HG03571 (cell line): ENCODE measurements at regions not wholly inside any gene's neighbourhood (a gene's known extent, or its start where the extent isn't known, plus 50 kb on each side); places are given as distances from the start of the nearest gene placed in this dataset.

Experiments used
- ATAC-seq: cut with Tn5 transposase; IDR thresholded peaks from one replicate; pipeline ENCODE4 v1.9.1; 2021; ENCODE audit not compliant: unreplicated experiment

DNA sequence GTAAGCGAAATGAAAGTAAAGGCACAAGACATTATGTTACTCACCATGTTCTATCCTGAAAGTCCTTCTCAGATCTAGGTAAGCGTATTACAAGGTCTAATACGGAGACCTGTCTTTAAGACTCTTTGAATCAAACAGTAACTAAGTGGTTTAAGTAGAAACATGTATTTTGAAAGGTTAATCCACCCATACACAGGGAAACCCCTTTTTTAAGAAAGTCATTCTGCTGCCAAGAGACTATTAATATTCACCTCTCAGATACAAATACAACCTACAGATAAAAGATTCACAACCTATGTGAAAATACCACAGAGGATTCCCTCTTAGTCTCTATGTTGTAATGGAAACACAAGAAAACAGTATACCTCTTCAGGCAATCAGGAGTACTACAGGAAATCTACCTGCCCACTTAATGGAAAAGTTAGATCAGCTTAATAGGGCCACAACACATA, 63.2 kb upstream of the TNIP3 start:
- peak; percentile 90 for ATAC-seq

GRCh38 chr4:121226362-121226761, 62.2 kb upstream of the TNIP3 start:
- no peak for ATAC-seq

- no peak for ATAC-seq
These were observed 57.5 kb upstream of the TNIP3 start for GRCh38 chr4:121221608-121222007.

DNA sequence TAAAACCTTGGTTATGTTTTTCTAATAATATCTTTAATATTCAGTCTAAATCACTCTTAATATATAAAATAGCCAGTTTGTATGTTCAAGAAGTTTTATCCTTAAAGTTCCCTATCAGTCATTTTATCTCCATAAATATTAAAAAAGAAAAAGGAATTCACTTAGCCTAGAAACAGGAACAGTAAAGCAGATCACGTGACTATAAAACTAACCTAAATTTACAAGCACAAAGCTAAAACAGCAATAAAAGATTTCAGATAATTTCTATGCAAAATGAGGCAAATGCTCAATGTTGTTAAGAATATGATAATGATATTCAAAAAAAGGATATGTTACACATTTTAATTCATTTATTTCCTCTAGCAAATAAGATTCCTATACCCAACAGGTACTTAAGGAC, 57.1 kb upstream of the TNIP3 start:
- no peak for ATAC-seq

DNA sequence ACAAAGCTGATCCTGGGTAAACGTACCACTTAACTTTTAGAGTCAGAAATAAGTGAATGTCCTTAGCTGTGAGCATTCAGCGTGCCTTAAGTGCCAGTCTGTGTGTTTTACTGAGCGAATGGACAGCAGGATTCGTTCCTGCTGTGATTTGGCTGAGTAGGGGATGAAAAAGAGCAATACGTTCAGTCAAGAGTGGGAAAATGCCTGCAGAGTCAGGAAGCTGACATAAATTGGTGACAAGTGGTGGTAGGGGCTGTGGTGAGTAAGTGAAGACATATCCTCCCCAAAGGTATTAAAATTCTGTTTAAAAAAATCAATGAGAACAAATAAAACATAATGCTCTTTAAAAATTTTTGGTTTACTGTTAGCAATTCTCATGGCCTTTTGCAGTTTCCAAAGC, 56.6 kb upstream of the TNIP3 start:
- no peak for ATAC-seq

DNA sequence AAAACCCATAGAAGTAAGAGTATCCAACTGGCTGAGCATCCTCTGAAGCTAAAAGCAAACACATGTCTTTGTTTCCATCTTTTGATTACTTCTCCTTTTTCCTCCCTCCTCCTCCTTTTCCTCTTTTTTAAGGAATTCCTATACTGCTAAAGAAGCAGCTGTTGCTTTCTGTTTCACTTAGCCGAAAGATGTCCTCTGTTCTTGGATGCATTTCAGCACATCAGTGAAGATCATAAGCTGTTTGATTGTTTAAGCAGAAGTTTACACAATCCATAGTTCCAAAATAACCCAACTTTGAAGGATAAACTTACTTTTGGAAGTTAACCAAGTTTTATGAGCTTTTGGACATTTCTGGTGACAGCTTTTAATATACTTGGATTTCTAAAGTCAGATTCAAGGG, 55.1 kb upstream of the TNIP3 start:
- ATAC-seq = no peak

- ATAC-seq = no peak
These were observed 53.2 kb upstream of the TNIP3 start for GRCh38 chr4:121217351-121217750.

DNA sequence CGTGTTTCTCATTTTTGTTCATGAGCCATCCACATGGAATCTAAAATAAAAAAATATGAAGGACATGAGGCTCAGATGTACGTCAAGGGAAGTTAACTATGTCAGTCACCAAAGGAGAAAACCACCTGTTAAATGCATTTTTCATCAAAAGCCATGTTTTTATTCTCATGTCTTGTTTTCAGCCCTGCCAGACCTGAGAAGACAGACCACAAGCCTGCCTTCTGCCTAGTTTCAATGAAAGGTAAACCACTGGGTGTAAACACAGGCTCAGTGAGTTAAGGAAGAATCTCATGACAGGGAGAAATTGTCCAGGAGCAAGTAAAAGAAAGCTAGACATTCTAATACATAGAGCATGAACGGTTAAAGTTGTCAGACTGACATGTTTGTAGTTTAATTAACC, 52.3 kb upstream of the TNIP3 start:
- ATAC-seq = no peak

GRCh38 chr4:121213940-121214339, 49.8 kb upstream of the TNIP3 start:
- no peak for ATAC-seq
